SK-N-SH treated with all-trans-retinoic acid at 6 μM for 48 hours (cell line): ENCODE measurements at regions not wholly inside any gene's neighbourhood (a gene's known extent, or its start where the extent isn't known, plus 50 kb on each side); places are given as distances from the start of the nearest gene placed in this dataset.

Experiments used
- BACH2 ChIP-seq: fragments of 250-450 bp; sonication (Bioruptor Pico); IDR thresholded peaks from 2 replicates; pipeline ENCODE4 v1.9.0; 2021; ENCODE audit warnings: mild to moderate bottlenecking, borderline replicate concordance
- TCF4 ChIP-seq: fragments of 250-450 bp; sonication (Bioruptor Pico); IDR thresholded peaks from 2 replicates; pipeline ENCODE4 v1.8.0; 2021; ENCODE audit warnings: mild to moderate bottlenecking, moderate library complexity, borderline replicate concordance

- TF ChIP-seq BACH2 (no peak), TCF4 (CRISPR knock-in tag) (no peak)
Observed at GRCh38 chr5:117652958-117653280, 1078.3 kb upstream of the SEMA6A start.
